Stimulated activated naive B cell treated with anti-CD40 and anti-IgM and Interleukin-4, amounts not matched to agents 10 μg/mL and 1 μg/mL and 100 μg/mL, for 72 hours (primary cell): ENCODE measurements at regions not wholly inside any gene's neighbourhood (a gene's known extent, or its start where the extent isn't known, plus 50 kb on each side); places are given as distances from the start of the nearest gene placed in this dataset.
"Not testable (repeated sequence)": the region's sequence is repeated elsewhere in the genome, so short reads cannot be mapped to it uniquely, and the experiment has no call there.

ENCODE experiments used
- ATAC-seq, 2 donors: fragments of 150-1000 bp; cut with Tn5 transposase; replicated peaks; 2 replicates each; pipeline ENCODE4 v1.10.0; 2021; ENCODE audit warnings: moderate library complexity in 1 of 2
- DNase-seq: peaks from one replicate; pipeline ENCODE4 v3.0.0; 2021
- H3K27ac Mint-ChIP-seq: one replicate; pipeline ENCODE4 v1.8.0; 2022; ENCODE audit warnings: mild to moderate bottlenecking, mixed read lengths
- H3K27me3 Mint-ChIP-seq, 2 donors: one replicate each; pipeline ENCODE4 v1.8.0; 2022; ENCODE audit warnings: mixed read lengths in 2 of 2
- H3K36me3 Mint-ChIP-seq, 2 donors: one replicate each; pipeline ENCODE4 v1.8.0; 2022; ENCODE audit warnings: mixed read lengths in 2 of 2, mild to moderate bottlenecking in 1 of 2
- H3K4me1 Mint-ChIP-seq, 2 donors: one replicate each; pipeline ENCODE4 v1.8.0; 2022; ENCODE audit warnings: mixed read lengths in 2 of 2, mild to moderate bottlenecking in 1 of 2
- H3K4me3 Mint-ChIP-seq, 2 donors: one replicate each; pipeline ENCODE4 v1.8.0; 2022; ENCODE audit warnings: mild to moderate bottlenecking in 2 of 2, mixed read lengths in 2 of 2, moderate library complexity in 1 of 2
- H3K9me3 Mint-ChIP-seq, 2 donors: one replicate each; pipeline ENCODE4 v1.8.0; 2022; ENCODE audit warnings: mixed read lengths in 2 of 2, mild to moderate bottlenecking in 1 of 2

GRCh38 chr5:20875726-20876125, 887.7 kb upstream of the CDH18 start:
- DNase-seq, H3K27ac Mint-ChIP-seq, H3K4me3 Mint-ChIP-seq, H3K9me3 Mint-ChIP-seq, H3K4me1 Mint-ChIP-seq, H3K36me3 Mint-ChIP-seq, ATAC-seq, H3K27me3 Mint-ChIP-seq: not testable (repeated sequence)

DNA sequence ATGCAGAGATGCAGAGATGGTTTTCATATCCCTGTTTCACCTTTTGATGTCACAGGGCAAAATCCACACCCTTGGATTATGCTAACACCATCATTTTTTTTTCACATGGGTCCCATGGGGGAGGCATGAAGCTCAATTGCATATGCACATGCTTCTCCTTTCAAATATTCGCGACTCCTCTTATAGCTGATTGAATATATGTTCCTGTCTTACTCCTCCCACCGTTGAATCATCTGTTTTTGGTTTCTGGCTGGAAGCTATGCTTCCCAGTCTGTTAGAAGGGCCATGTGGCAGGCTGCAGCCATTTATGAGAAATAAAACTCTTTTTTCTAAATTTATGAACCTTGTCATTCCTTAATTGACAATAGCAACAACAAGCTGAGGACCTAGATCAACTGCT, 877.9 kb upstream of the CDH18 start:
- H3K27me3 Mint-ChIP-seq, ATAC-seq, DNase-seq, H3K4me1 Mint-ChIP-seq, H3K27ac Mint-ChIP-seq, H3K4me3 Mint-ChIP-seq, H3K9me3 Mint-ChIP-seq, H3K36me3 Mint-ChIP-seq: not testable (repeated sequence)

DNA sequence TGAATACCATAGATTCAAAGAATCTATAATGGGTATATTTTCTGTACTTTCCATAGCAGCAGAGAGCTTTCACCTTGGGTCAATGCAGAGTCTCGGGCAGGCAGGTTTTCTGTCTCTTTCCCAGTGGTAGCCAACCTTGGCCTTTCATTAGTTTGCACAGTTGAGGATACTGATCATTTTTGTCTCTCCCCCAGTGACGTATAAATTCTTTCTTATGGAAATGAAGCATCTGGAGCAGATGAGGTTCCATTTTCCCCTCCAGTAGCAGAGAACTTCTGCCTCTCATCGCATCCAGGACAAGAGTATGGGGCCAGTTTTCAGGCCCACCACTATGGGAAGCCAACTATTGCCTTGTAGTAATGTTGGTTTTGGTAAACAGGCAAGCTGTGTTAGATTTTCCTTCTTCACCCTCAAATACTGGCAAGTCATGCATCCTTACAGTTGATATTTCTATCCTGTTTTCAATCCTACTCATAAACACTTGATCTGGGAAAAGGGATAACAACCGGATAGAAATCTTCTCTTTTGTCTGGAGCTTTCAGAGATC, 845.2 kb upstream of the CDH18 start:
- Mint-ChIP-seq H3K27me3 (no peaks in the 10 kb centered on the region), H3K4me1 (peaks cover 0 to 12% of the 10 kb centered on the region in 2 donors), H3K27ac (no peak overlapping the region), H3K9me3 (peaks cover 1 to 4% of the 10 kb centered on the region in 2 donors), H3K36me3 (no peaks in the 10 kb centered on the region), H3K4me3 (no peak overlapping the region)
- DNase-seq (no peak), ATAC-seq (no peak)

- H3K9me3 Mint-ChIP-seq, result peaks cover 1 to 4% of the 10 kb centered on the region in 2 donors
- no peak overlapping the region for H3K4me3 Mint-ChIP-seq
- H3K36me3 Mint-ChIP-seq, result no peaks in the 10 kb centered on the region
- DNase-seq, result no peak
- peaks cover 0 to 12% of the 10 kb centered on the region in 2 donors for H3K4me1 Mint-ChIP-seq
- no peaks in the 10 kb centered on the region for H3K27me3 Mint-ChIP-seq
- no peak overlapping the region for H3K27ac Mint-ChIP-seq
- peak; percentile 46 to 79 for ATAC-seq
These were observed 844.4 kb upstream of the CDH18 start for GRCh38 chr5:20832204-20833080.

GRCh38 chr5:20825951-20826350, 838.0 kb upstream of the CDH18 start:
- not testable (repeated sequence) for H3K9me3 Mint-ChIP-seq, H3K27ac Mint-ChIP-seq, H3K4me3 Mint-ChIP-seq, H3K27me3 Mint-ChIP-seq, H3K36me3 Mint-ChIP-seq, ATAC-seq, H3K4me1 Mint-ChIP-seq, DNase-seq

- not testable (repeated sequence) for H3K9me3 Mint-ChIP-seq, H3K4me1 Mint-ChIP-seq, DNase-seq, H3K27ac Mint-ChIP-seq, H3K36me3 Mint-ChIP-seq, H3K27me3 Mint-ChIP-seq, H3K4me3 Mint-ChIP-seq, ATAC-seq
These were observed 809.2 kb upstream of the CDH18 start for GRCh38 chr5:20797216-20797615.

- H3K27ac Mint-ChIP-seq, H3K9me3 Mint-ChIP-seq, H3K36me3 Mint-ChIP-seq, H3K27me3 Mint-ChIP-seq, ATAC-seq, H3K4me3 Mint-ChIP-seq, H3K4me1 Mint-ChIP-seq, DNase-seq: not testable (repeated sequence)
These were observed 796.8 kb upstream of the CDH18 start for GRCh38 chr5:20784755-20785154.

DNA sequence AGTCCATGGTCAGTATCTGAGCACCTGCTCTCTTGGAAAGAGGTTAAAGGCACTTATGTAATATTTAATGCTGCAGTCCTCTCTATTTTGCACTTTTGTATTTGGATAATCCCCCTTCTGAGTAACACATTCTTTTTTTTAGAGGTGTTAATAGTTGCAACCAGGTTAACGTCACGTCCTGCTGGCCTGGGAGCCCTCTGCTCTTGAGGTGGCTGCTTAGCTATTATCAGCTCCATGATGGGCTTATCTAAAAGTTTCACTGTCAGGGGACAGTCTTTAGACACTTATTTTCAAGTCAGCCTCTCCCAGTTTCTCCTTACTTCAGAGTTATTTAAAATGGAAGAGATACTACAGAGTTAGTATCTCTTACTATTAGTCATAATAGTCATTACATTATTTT, 795.5 kb upstream of the CDH18 start:
- not testable (repeated sequence) for H3K9me3 Mint-ChIP-seq, H3K4me3 Mint-ChIP-seq, ATAC-seq, H3K36me3 Mint-ChIP-seq, H3K27me3 Mint-ChIP-seq, DNase-seq, H3K27ac Mint-ChIP-seq, H3K4me1 Mint-ChIP-seq

GRCh38 chr5:20771338-20771737, 783.3 kb upstream of the CDH18 start:
- not testable (repeated sequence) for H3K4me3 Mint-ChIP-seq, ATAC-seq

GRCh38 chr5:20765074-20765473, 777.1 kb upstream of the CDH18 start:
- H3K27ac Mint-ChIP-seq, H3K4me3 Mint-ChIP-seq, H3K36me3 Mint-ChIP-seq, H3K9me3 Mint-ChIP-seq, H3K4me1 Mint-ChIP-seq, DNase-seq, ATAC-seq, H3K27me3 Mint-ChIP-seq: not testable (repeated sequence)

More at GRCh38 chr5:20771338-20771737, 783.3 kb upstream of the CDH18 start:
- not testable (repeated sequence) for H3K27ac Mint-ChIP-seq, H3K36me3 Mint-ChIP-seq, DNase-seq, H3K27me3 Mint-ChIP-seq, H3K9me3 Mint-ChIP-seq, H3K4me1 Mint-ChIP-seq

GRCh38 chr5:20759459-20759858, 771.5 kb upstream of the CDH18 start:
- not testable (repeated sequence) for ATAC-seq, H3K27ac Mint-ChIP-seq, H3K4me1 Mint-ChIP-seq

DNA sequence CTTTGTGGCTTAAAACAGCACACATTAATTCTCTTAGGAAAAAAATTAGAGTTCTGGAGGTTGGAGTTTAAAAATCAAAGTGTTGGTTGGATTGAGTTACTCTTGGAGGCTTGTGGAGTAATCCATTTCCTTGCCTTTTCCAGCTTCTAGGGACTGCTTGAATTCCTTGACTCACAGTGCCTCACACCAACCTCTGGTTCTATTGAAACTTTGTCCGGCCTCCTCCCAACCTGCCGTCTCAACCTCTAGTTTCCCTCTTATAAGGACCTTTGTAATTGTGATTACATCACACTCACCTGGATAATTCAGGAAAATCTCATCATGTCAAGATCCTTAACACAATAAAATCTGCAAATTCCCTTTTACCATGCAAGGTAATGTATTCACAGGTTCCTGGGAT, 764.2 kb upstream of the CDH18 start:
- H3K4me1 Mint-ChIP-seq, H3K27ac Mint-ChIP-seq, H3K4me3 Mint-ChIP-seq, H3K27me3 Mint-ChIP-seq, H3K36me3 Mint-ChIP-seq, DNase-seq, H3K9me3 Mint-ChIP-seq, ATAC-seq: not testable (repeated sequence)

More at GRCh38 chr5:20759459-20759858, 771.5 kb upstream of the CDH18 start:
- DNase-seq, H3K4me3 Mint-ChIP-seq, H3K27me3 Mint-ChIP-seq, H3K36me3 Mint-ChIP-seq, H3K9me3 Mint-ChIP-seq: not testable (repeated sequence)

DNA sequence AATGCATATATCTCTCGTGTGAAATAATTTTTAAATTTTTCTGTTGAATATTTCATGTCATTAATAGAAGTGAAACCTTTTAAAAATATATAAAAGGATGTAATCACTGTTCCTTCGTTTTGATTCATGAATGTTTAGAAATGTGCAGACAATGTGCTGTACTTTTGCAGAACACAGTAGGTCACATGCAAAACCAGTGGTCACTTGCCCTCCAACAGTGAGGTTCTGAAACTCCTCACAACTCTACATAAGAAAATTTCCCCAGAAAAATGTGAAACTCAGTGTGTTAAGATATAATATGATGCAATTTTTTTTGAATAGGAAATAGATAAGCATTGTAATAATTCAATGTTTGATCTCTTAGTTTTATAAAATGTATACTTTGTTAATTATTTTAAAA, 747.7 kb upstream of the CDH18 start:
- not testable (repeated sequence) for H3K27ac Mint-ChIP-seq, H3K4me3 Mint-ChIP-seq, H3K9me3 Mint-ChIP-seq, H3K36me3 Mint-ChIP-seq, H3K4me1 Mint-ChIP-seq, DNase-seq, H3K27me3 Mint-ChIP-seq
- ATAC-seq, result peak; percentile 64 to 71

GRCh38 chr5:20732223-20732622, 744.2 kb upstream of the CDH18 start:
- not testable (repeated sequence) for DNase-seq, H3K36me3 Mint-ChIP-seq, H3K27me3 Mint-ChIP-seq, ATAC-seq, H3K4me3 Mint-ChIP-seq, H3K9me3 Mint-ChIP-seq, H3K4me1 Mint-ChIP-seq, H3K27ac Mint-ChIP-seq

DNA sequence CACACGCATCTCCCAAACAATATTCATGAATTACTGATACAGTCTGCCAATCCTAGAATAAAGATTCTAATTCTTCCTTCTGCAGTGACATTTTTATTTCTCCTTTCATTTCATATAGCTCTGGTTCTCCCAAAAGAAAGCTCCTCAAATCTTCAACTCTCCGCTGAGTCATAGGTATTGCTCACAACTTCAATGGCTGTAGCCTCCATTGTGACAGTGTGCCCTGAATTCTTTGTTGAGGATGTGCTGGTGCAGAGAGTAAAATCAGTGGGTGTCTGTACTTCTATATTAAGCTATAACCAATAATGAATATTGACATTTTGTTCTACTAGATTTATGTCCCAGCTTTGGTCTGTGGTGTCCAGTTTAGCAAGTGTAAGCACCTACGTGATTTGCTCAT, 733.3 kb upstream of the CDH18 start:
- H3K27ac Mint-ChIP-seq, H3K36me3 Mint-ChIP-seq, H3K4me1 Mint-ChIP-seq, H3K9me3 Mint-ChIP-seq, H3K27me3 Mint-ChIP-seq, DNase-seq, ATAC-seq, H3K4me3 Mint-ChIP-seq: not testable (repeated sequence)
